CD4-positive, alpha-beta T cell (primary cell): ENCODE measurements at regions not wholly inside any gene's neighbourhood (a gene's known extent, or its start where the extent isn't known, plus 50 kb on each side); places are given as distances from the start of the nearest gene placed in this dataset.

ENCODE experiments used
- ATAC-seq: fragments of 200-7000 bp; cut with Tn5 transposase; one replicate; pipeline ENCODE4 v1.10.0; 2022; ENCODE audit warnings: mild to moderate bottlenecking; ENCODE audit not compliant: poor library complexity
- CTCF ChIA-PET: fragments of 350-600 bp; sonication (Branson Sonifier 250); formaldehyde crosslinking; loops from one replicate; lab custom pipeline; 2021; ENCODE audit warnings: antibody characterized with exemption, inconsistent platforms; lab: Charles Lee
- POLR2A ChIA-PET: fragments of 350-600 bp; sonication (Branson Sonifier 250); formaldehyde crosslinking; loops from one replicate; lab custom pipeline; 2021; ENCODE audit warnings: antibody characterized with exemption, inconsistent platforms; lab: Charles Lee
- DNase-seq, 14 experiments: peaks; one replicate each; pipeline ENCODE4 v3.0.0-alpha.2; 2013 to 2020; ENCODE audit warnings: mixed read lengths in 2 of 14
- H3K27ac ChIP-seq, 2 donors: one replicate each; pipeline versions ENCODE4 v1.5.1 to v1.7.0; 2013; ENCODE audit warnings: low read length in 2 of 2, low read depth in 1 of 2, mild to moderate bottlenecking in 1 of 2
- H3K27me3 ChIP-seq, 2 experiments: 1 replicate in 1 of 2; 2 replicates in 1 of 2; pipeline versions ENCODE4 v1.6.1 to v1.7.0; 2013; ENCODE audit warnings: low read length in 2 of 2, control low read depth in 1 of 2, mild to moderate bottlenecking in 1 of 2, moderate library complexity in 1 of 2; ENCODE audit not compliant: insufficient read depth in 2 of 2, control insufficient read depth in 1 of 2
- H3K36me3 ChIP-seq: one replicate; pipeline ENCODE4 v1.6.1; 2013; ENCODE audit warnings: low read length, control low read depth; ENCODE audit not compliant: insufficient read depth
- H3K4me1 ChIP-seq: one replicate; pipeline ENCODE4 v1.6.1; 2013; ENCODE audit warnings: low read length, control low read depth; ENCODE audit not compliant: insufficient read depth
- H3K4me3 ChIP-seq: one replicate; pipeline ENCODE4 v1.5.1; 2013; ENCODE audit warnings: mild to moderate bottlenecking, low read length, moderate library complexity
- H3K9me3 ChIP-seq, 2 experiments: 1 replicate in 1 of 2; 2 replicates in 1 of 2; pipeline versions ENCODE4 v1.6.1 to v1.7.0; 2013; ENCODE audit warnings: low read length in 2 of 2, mild to moderate bottlenecking in 2 of 2, control low read depth in 1 of 2, moderate library complexity in 1 of 2; ENCODE audit not compliant: control insufficient read depth in 1 of 2, insufficient read depth in 1 of 2
- H3K27ac Mint-ChIP-seq: one replicate; pipeline ENCODE4 v1.8.0; 2020; ENCODE audit warnings: mixed read lengths
- H3K27me3 Mint-ChIP-seq: one replicate; pipeline ENCODE4 v1.8.0; 2021; ENCODE audit warnings: mixed read lengths
- H3K36me3 Mint-ChIP-seq: one replicate; pipeline ENCODE4 v1.8.0; 2021; ENCODE audit warnings: low read depth, mixed read lengths
- H3K4me1 Mint-ChIP-seq: one replicate; pipeline ENCODE4 v1.8.0; 2021; ENCODE audit warnings: low read depth, mixed read lengths
- H3K4me3 Mint-ChIP-seq: one replicate; pipeline ENCODE4 v1.8.0; 2020; ENCODE audit warnings: mild to moderate bottlenecking, mixed read lengths
- H3K9me3 Mint-ChIP-seq: one replicate; pipeline ENCODE4 v1.8.0; 2020; ENCODE audit warnings: mixed read lengths
- intact Hi-C, 2 experiments: fragments of 100-400 bp; cut with DNase I in 1 of 2; cut with micrococcal nuclease in 1 of 2; formaldehyde crosslinking; loops; one replicate each; pipeline versions ENCODE4 v1.15.1 to v1.9.0; 2023 to 2025; cut with DNase I, micrococcal nuclease
- TF ChIP-seq, protein P1 (sequence below): fragments of 200-600 bp; IDR thresholded peaks from one replicate; pipeline ENCODE4 v1.8.0; 2022; ENCODE audit warnings: antibody characterized with exemption, mild to moderate bottlenecking

DNA sequence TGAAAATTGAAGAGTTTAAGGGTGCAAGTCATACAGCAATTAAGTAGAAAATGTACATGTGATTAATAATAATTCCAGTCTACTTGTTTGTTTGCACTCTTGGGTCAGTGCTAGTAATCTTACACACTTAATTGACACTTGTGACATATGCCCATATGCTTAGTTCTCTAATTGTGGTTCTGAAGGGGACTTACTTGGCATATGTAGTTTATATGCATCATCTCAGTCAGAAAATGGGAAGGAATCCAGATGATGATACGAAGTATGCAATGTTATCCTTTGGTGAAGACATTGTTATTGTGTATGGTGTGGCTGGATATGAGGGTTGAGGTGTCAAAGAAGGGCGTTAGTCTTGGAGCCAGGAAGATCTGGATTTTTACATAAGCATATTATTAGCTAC, 193.5 kb upstream of the HDAC9 start:
- intact Hi-C loops: no loop called here
- Histone ChIP-seq H3K4me1 (no peaks in the 10 kb centered on the region), H3K36me3 (no peaks in the 10 kb centered on the region), H3K27me3 (no peaks in the 10 kb centered on the region), H3K27ac (no peak overlapping the region), H3K4me3 (no peak overlapping the region), H3K9me3 (no peaks in the 10 kb centered on the region)
- TF ChIP-seq, protein P1, sequence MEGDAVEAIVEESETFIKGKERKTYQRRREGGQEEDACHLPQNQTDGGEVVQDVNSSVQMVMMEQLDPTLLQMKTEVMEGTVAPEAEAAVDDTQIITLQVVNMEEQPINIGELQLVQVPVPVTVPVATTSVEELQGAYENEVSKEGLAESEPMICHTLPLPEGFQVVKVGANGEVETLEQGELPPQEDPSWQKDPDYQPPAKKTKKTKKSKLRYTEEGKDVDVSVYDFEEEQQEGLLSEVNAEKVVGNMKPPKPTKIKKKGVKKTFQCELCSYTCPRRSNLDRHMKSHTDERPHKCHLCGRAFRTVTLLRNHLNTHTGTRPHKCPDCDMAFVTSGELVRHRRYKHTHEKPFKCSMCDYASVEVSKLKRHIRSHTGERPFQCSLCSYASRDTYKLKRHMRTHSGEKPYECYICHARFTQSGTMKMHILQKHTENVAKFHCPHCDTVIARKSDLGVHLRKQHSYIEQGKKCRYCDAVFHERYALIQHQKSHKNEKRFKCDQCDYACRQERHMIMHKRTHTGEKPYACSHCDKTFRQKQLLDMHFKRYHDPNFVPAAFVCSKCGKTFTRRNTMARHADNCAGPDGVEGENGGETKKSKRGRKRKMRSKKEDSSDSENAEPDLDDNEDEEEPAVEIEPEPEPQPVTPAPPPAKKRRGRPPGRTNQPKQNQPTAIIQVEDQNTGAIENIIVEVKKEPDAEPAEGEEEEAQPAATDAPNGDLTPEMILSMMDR: no peak
- ATAC-seq: no peak
- Mint-ChIP-seq H3K27me3 (no peaks in the 10 kb centered on the region), H3K36me3 (no peaks in the 10 kb centered on the region), H3K27ac (no peak overlapping the region), H3K4me1 (no peaks in the 10 kb centered on the region), H3K4me3 (no peak overlapping the region), H3K9me3 (no peaks in the 10 kb centered on the region)
- POLR2A ChIA-PET: no interaction called here
- DNase-seq: no peak
- CTCF ChIA-PET: no interaction called here

DNA sequence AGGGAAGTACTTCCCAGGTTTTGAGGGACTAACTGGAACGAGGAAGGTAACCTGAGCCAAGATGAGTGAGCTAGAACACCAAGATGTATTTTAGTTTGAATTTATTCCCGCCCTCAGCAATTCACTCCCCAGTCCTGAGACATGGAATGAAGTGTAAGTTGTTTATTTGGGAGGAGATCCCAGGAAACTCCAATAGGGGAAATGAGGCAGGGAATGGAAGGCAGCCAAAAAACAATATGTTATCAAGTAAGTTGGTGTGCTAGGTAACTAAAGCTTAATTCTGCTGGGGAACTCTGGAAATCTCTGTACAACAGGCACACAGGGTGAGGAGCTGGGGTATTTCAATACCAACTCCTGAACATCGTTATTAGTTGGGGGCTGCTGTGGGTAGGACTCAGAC, 189.7 kb upstream of the HDAC9 start:
- H3K36me3 ChIP-seq: no peaks in the 10 kb centered on the region
- no peaks in the 10 kb centered on the region for H3K4me1 ChIP-seq
- ATAC-seq: no peak
- intact Hi-C loops: no loop called here
- CTCF ChIA-PET: no interaction called here
- POLR2A ChIA-PET: no interaction called here
- H3K36me3 Mint-ChIP-seq: no peaks in the 10 kb centered on the region
- no peaks in the 10 kb centered on the region for H3K9me3 Mint-ChIP-seq
- no peak for DNase-seq
- TF ChIP-seq, protein P1: no peak
- no peak overlapping the region for H3K27ac Mint-ChIP-seq
- no peak overlapping the region for H3K4me3 Mint-ChIP-seq
- H3K27ac ChIP-seq: no peak overlapping the region
- H3K9me3 ChIP-seq: no peaks in the 10 kb centered on the region
- no peaks in the 10 kb centered on the region for H3K27me3 Mint-ChIP-seq
- no peak overlapping the region for H3K4me3 ChIP-seq
- H3K4me1 Mint-ChIP-seq: no peaks in the 10 kb centered on the region
- H3K27me3 ChIP-seq: no peaks in the 10 kb centered on the region

DNA sequence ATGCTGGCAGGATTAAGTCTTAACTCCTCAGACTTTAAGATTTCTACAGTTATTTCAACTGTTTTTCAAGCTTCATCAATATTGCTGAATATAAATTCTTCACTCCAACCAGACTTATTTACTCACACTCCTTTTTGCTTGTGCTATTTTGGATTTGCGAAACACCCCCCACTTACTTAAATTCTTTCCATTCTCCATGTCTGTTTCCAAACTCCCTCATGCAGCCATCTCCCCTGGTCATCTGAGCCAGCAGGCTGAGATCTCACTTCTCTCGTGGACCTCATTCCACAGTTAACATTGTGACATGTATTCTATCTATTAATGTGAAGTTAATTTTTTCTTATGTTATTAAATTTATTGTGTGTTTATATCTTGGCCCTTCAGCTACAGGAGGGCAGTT, 188.9 kb upstream of the HDAC9 start:
- Histone ChIP-seq H3K4me3 (no peak overlapping the region), H3K4me1 (no peaks in the 10 kb centered on the region), H3K27ac (no peak overlapping the region), H3K9me3 (no peaks in the 10 kb centered on the region), H3K36me3 (no peaks in the 10 kb centered on the region), H3K27me3 (no peaks in the 10 kb centered on the region)
- H3K27ac Mint-ChIP-seq: no peak overlapping the region
- DNase-seq (no peak), ATAC-seq (no peak)
- ChIA-PET CTCF (no interaction called here), POLR2A (no interaction called here)
- H3K4me1 Mint-ChIP-seq: no peaks in the 10 kb centered on the region
- intact Hi-C loops: no loop called here
- H3K27me3 Mint-ChIP-seq: no peaks in the 10 kb centered on the region
- H3K4me3 Mint-ChIP-seq: no peak overlapping the region
- no peaks in the 10 kb centered on the region for H3K9me3 Mint-ChIP-seq
- TF ChIP-seq, protein P1: no peak
- H3K36me3 Mint-ChIP-seq: no peaks in the 10 kb centered on the region
